Hepatocyte (in vitro differentiated cells): ENCODE measurements at regions not wholly inside any gene's neighbourhood (a gene's known extent, or its start where the extent isn't known, plus 50 kb on each side); places are given as distances from the start of the nearest gene placed in this dataset.

Source experiments
- CTCF ChIP-seq: fragments of 200-600 bp; sonication (generic); IDR thresholded peaks from 2 replicates; pipeline ENCODE4 v1.5.1; 2016; ENCODE audit warnings: antibody characterized with exemption, mild to moderate bottlenecking; ENCODE audit not compliant: poor library complexity
- EZH2 ChIP-seq: fragments of 200-600 bp; sonication (generic); IDR thresholded peaks from 2 replicates; pipeline ENCODE4 v1.6.1; 2016; ENCODE audit warnings: antibody characterized with exemption, mild to moderate bottlenecking, borderline replicate concordance
- EZH2phosphoT487 ChIP-seq: fragments of 200-600 bp; sonication (generic); IDR thresholded peaks from one replicate; pipeline ENCODE4 v1.6.1; 2018; ENCODE audit warnings: antibody characterized with exemption, mild to moderate bottlenecking, low read depth, moderate library complexity; ENCODE audit not compliant: unreplicated experiment, severe bottlenecking

DNA sequence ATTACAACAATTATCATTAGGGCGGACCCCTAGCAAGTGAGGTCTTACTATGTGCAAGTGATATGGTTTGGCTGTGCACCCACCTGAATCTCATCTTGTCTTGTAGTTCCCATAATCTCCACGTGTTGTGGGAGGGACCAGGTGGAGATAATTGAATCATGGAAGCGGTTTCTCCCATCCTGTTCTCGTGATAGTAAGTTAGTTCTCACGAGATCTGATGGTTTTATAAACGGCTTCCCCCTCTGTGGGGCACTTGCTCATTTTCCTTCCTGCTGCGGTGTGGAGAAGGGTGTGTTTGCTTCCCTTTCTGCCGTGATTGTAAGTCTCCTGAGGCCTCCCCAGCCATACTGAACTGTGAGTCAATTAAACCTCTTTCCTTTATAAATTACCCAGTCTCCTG lies 96.1 kb upstream of the CDK6 start:
- TF ChIP-seq CTCF: no peak
- no peak for TF ChIP-seq EZH2phosphoT487
- no peak for TF ChIP-seq EZH2
